Ectodermal cell (in vitro differentiated cells): ENCODE measurements at regions not wholly inside any gene's neighbourhood (a gene's known extent, or its start where the extent isn't known, plus 50 kb on each side); places are given as distances from the start of the nearest gene placed in this dataset.

ENCODE experiments used
- H3K27ac ChIP-seq: 2 replicates; pipeline ENCODE4 v1.7.0; 2013; ENCODE audit warnings: mild to moderate bottlenecking, low read depth, low read length; ENCODE audit not compliant: insufficient read depth, poor library complexity, severe bottlenecking
- H3K27me3 ChIP-seq: 2 replicates; pipeline ENCODE4 v1.7.0; 2013; ENCODE audit warnings: mild to moderate bottlenecking, low read length; ENCODE audit not compliant: insufficient read depth, control insufficient read depth, poor library complexity, severe bottlenecking
- H3K36me3 ChIP-seq: one replicate; pipeline ENCODE4 v1.7.0; 2013; ENCODE audit warnings: low read length; ENCODE audit not compliant: control insufficient read depth, insufficient read depth
- H3K4me1 ChIP-seq: one replicate; pipeline ENCODE4 v1.7.0; 2013; ENCODE audit warnings: low read length; ENCODE audit not compliant: control insufficient read depth, insufficient read depth
- H3K4me3 ChIP-seq: 2 replicates; pipeline ENCODE4 v1.7.0; 2013; ENCODE audit warnings: low read depth, low read length, control low read depth; ENCODE audit not compliant: insufficient read depth
- H3K9me3 ChIP-seq: 2 replicates; pipeline ENCODE4 v1.7.0; 2013; ENCODE audit warnings: mild to moderate bottlenecking, low read length, moderate library complexity; ENCODE audit not compliant: control insufficient read depth
- WGBS, 2 experiments: methylation state at CpG; one replicate each; pipeline ENCODE4 v1.1.7; 2013; ENCODE audit warnings: missing lambda C conversion rate in 2 of 2; 5-methylcytosine and 5-hydroxymethylcytosine counted together

DNA sequence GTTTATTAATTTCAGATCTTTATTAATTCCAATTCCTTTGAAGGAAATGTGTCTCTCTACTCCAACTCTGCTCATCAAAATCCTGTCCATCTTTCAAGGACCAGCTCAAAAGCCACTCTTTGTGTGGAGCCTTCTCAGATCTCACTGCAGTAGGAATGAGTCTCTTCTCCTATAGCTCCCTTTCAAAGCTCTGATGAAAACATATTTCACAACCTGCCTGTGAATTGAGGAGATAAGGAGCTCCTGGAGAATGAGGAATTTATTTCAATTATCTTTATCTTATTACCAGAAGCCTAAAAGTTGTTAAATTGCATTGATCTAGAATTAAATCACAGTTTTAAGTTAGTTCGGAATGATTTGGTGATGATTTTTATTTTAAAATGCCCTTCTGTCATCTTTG lies 92.6 kb upstream of the TRPC3 start:
- Histone ChIP-seq H3K36me3 (no peaks in the 10 kb centered on the region), H3K4me3 (no peak overlapping the region), H3K4me1 (no peaks in the 10 kb centered on the region), H3K27me3 (no peaks in the 10 kb centered on the region), H3K9me3 (no peaks in the 10 kb centered on the region), H3K27ac (no peak overlapping the region)
- WGBS, 2 experiments: 100% methylated on average over 1 of the region's 1 CpG; no CpG with 5 or more reads in 1 of the 2 experiments

- H3K4me3 ChIP-seq: no peak overlapping the region
- H3K4me1 ChIP-seq: no peaks in the 10 kb centered on the region
- H3K27ac ChIP-seq: no peak overlapping the region
- H3K27me3 ChIP-seq: no peaks in the 10 kb centered on the region
- H3K36me3 ChIP-seq: no peaks in the 10 kb centered on the region
- 73 to 76% methylated on average over 5 of the region's 5 CpGs for WGBS, 2 experiments
- no peaks in the 10 kb centered on the region for H3K9me3 ChIP-seq
Measured at GRCh38 chr4:122041312-122041711, 89.5 kb upstream of the TRPC3 start.

DNA sequence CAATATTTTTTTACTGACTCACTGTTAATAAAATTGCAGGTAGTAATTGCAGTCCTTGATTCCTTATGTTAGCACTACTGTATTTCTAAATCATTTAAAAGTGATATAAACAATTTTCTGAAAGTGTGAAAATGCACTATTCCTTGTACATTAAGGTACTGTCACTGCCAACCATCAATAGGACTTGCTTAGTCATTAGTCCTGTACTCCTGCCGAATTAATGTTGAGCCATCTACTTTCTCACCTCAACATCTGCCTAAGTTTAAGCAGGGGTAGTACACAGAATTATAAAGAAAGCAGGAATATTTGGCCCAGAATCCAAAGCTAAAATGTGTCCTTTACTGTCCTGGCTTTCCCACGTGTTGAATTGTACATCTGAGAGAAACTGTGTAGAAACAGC lies 87.0 kb upstream of the TRPC3 start:
- WGBS, 2 experiments: 19 to 33% methylated on average over 2 of the region's 2 CpGs
- no peaks in the 10 kb centered on the region for H3K4me1 ChIP-seq
- H3K9me3 ChIP-seq: no peaks in the 10 kb centered on the region
- no peaks in the 10 kb centered on the region for H3K27me3 ChIP-seq
- H3K36me3 ChIP-seq: no peaks in the 10 kb centered on the region
- no peak overlapping the region for H3K27ac ChIP-seq
- H3K4me3 ChIP-seq: no peak overlapping the region

- Histone ChIP-seq H3K4me3 (no peak overlapping the region), H3K27ac (no peak overlapping the region)
- 90 to 92% methylated on average over 1 of the region's 1 CpG for WGBS, 2 experiments
Measured at GRCh38 chr4:122034619-122035018, 82.8 kb upstream of the TRPC3 start.

DNA sequence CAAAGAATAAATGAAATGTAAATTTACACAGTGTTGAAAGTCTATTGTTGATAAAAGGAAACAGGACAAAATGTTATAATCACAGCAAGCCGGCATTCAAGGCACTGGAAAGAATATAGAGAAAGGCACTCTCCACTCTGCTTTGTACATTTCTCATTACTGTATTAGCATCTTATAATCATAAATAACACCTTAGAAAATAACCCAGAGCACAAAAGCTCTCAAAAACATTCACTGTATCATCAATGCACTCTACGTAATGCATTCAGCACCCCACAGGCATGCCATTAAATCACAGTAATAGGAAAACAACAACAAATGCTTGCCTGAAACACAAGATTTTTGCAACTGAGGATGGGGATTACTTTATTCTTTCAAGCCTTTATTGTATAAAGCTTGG lies 75.3 kb upstream of the TRPC3 start:
- Histone ChIP-seq H3K9me3 (no peaks in the 10 kb centered on the region), H3K27me3 (no peaks in the 10 kb centered on the region), H3K4me1 (no peaks in the 10 kb centered on the region), H3K36me3 (no peaks in the 10 kb centered on the region), H3K27ac (no peak overlapping the region), H3K4me3 (no peak overlapping the region)
- WGBS, 2 experiments: 85 to 90% methylated on average over 2 of the region's 2 CpGs

More at GRCh38 chr4:122034619-122035018, 82.8 kb upstream of the TRPC3 start:
- no peaks in the 10 kb centered on the region for H3K36me3 ChIP-seq
- H3K4me1 ChIP-seq: no peaks in the 10 kb centered on the region
- H3K27me3 ChIP-seq: no peaks in the 10 kb centered on the region
- no peaks in the 10 kb centered on the region for H3K9me3 ChIP-seq

DNA sequence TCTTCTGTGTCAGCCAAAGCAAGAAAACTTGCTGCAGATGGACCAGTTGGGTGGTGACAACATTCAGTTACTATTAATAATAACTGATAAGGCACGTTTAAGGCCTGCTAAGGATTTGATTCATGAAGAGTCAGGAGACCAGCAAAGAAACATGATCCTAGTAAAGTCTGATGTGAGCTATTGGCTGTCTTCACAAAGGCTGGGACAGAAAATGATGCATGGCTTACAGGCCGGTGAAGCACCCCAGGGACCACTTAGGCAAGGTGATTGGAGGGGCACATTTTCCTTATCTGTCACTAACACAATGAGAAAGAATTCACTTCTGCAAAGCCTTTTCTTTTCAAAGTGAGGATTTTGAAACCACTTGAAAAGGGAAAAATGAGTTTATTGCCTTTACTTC lies 65.4 kb upstream of the TRPC3 start:
- H3K4me3 ChIP-seq: no peak overlapping the region
- WGBS, 2 experiments: 42 to 46% methylated on average over 2 of the region's 2 CpGs
- no peak overlapping the region for H3K27ac ChIP-seq

GRCh38 chr4:122015203-122015602 lies 63.3 kb upstream of the TRPC3 start:
- H3K27me3 ChIP-seq: no peaks in the 10 kb centered on the region
- 91 to 92% methylated on average over 2 to 3 of the region's 3 CpGs for WGBS, 2 experiments
- H3K9me3 ChIP-seq: no peaks in the 10 kb centered on the region
- no peak overlapping the region for H3K27ac ChIP-seq
- no peaks in the 10 kb centered on the region for H3K4me1 ChIP-seq
- H3K4me3 ChIP-seq: no peak overlapping the region
- H3K36me3 ChIP-seq: no peaks in the 10 kb centered on the region

More for the DNA sequence above, 65.4 kb upstream of the TRPC3 start:
- no peaks in the 10 kb centered on the region for H3K9me3 ChIP-seq
- no peaks in the 10 kb centered on the region for H3K36me3 ChIP-seq
- no peaks in the 10 kb centered on the region for H3K27me3 ChIP-seq
- no peaks in the 10 kb centered on the region for H3K4me1 ChIP-seq

DNA sequence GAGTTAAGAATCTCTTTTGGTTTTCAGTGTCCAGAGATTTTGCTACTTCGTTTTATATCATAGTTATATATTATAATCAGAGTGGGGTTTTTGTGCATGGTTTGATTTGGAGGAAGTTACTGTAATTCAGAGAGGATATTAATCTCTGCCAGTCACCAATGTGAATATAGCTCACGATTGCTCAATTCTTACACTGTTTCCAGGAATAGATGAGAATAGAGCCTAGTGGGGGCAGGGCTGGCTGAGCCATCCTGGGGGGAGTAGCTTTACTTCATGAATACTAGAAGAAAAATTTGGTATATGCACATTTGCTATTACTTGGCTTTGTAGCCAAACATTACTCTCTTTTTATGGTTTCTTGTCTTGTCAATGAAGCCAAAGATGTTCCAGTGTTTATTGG lies 60.9 kb upstream of the TRPC3 start:
- H3K27ac ChIP-seq: no peak overlapping the region
- H3K4me1 ChIP-seq: no peaks in the 10 kb centered on the region
- no peaks in the 10 kb centered on the region for H3K9me3 ChIP-seq
- no peaks in the 10 kb centered on the region for H3K27me3 ChIP-seq
- no peak overlapping the region for H3K4me3 ChIP-seq
- WGBS, 2 experiments: 96 to 100% methylated on average over 1 of the region's 2 CpGs
- no peaks in the 10 kb centered on the region for H3K36me3 ChIP-seq

DNA sequence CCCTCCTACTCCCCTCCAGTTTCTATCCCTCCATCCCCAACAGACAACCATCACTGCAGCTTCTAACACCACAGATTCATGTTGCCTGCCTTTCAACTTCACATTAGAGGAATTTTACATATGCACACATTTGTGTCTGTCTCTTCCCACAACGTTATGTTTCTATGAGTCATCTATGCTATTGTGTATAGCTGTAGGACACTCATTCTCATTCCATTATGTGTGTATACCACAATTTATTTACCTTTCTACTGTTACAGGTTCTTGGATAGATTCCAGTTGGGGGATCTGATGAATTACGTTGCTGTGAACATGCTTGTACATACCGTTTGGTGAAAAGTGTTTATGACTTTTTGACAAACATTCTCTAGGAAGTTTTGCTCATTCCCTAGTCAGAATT lies 58.8 kb upstream of the TRPC3 start:
- Histone ChIP-seq H3K36me3 (no peaks in the 10 kb centered on the region), H3K4me1 (no peaks in the 10 kb centered on the region), H3K9me3 (no peaks in the 10 kb centered on the region), H3K27ac (no peak overlapping the region), H3K4me3 (no peak overlapping the region), H3K27me3 (no peaks in the 10 kb centered on the region)
- 93 to 97% methylated on average over 2 to 3 of the region's 3 CpGs for WGBS, 2 experiments

DNA sequence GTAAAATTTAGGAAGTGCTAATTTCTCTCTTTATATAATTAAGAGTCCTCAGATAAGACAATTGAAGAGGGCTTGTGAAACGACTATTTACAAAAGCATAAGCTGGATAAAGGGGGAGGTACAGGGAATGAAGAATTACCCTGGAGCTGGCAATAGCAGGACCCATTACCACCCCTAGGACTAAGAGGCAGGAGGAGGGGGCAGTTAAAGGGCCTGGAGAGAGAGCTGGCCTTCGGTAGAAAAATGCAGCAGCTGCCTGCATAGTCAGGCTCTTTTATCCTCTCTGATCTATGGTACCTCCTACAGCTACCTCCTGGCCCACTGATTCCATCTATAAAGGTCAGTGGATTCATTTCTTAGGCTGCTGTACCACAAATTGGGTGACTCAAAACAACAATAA lies 57.7 kb upstream of the TRPC3 start:
- Histone ChIP-seq H3K27me3 (no peaks in the 10 kb centered on the region), H3K4me1 (no peaks in the 10 kb centered on the region), H3K4me3 (no peak overlapping the region), H3K36me3 (no peaks in the 10 kb centered on the region), H3K27ac (no peak overlapping the region), H3K9me3 (no peaks in the 10 kb centered on the region)
- WGBS, 2 experiments: 30 to 40% methylated on average over 2 of the region's 2 CpGs

DNA sequence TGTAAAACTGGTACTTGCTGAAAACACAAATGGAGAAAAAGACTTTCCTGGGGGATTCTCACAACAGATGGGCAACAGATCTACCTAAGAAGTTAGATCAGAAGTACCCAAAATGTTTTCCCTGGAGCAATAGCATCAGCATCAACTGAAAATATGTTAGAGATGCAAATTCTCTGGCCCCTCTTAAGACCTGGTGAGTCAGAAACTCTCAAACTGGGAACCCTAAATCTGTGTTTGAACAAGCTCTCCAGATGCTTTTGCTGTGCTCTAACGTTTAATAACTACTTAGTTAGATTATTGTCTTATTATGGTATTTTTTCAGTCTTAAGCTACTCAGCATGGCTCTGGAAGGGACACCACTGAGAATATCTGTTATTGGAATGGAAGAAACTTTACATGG lies 55.2 kb upstream of the TRPC3 start:
- Histone ChIP-seq H3K36me3 (no peaks in the 10 kb centered on the region), H3K9me3 (no peaks in the 10 kb centered on the region), H3K27ac (no peak overlapping the region), H3K4me3 (no peak overlapping the region), H3K27me3 (no peaks in the 10 kb centered on the region), H3K4me1 (no peaks in the 10 kb centered on the region)
- 83% methylated on average over 1 of the region's 1 CpG; no CpG with 5 or more reads in 1 of the 2 experiments for WGBS, 2 experiments
